OCI-LY3 (cell line): ENCODE measurements at regions not wholly inside any gene's neighbourhood (a gene's known extent, or its start where the extent isn't known, plus 50 kb on each side); places are given as distances from the start of the nearest gene placed in this dataset.

Source experiments
- H2AFZ ChIP-seq: fragments of 200-600, 300-600 bp; shearing (Covaris generic); 2 replicates; pipeline ENCODE4 v1.6.0; 2014; ENCODE audit warnings: antibody characterized with exemption, low read depth, low read length
- H3K27ac ChIP-seq: fragments of 200-600, 300-600 bp; sonication (generic); 2 replicates; pipeline ENCODE4 v1.5.1; 2014; ENCODE audit warnings: mild to moderate bottlenecking, low read length, moderate library complexity, mixed read lengths
- H3K27me3 ChIP-seq: fragments of 200-600, 300-600 bp; sonication (generic); 2 replicates; pipeline ENCODE4 v1.6.1; 2014; ENCODE audit warnings: low read depth, low read length, mixed read lengths
- H3K36me3 ChIP-seq: fragments of 200-600, 300-600 bp; sonication (generic); replicated peaks from 2 replicates; pipeline ENCODE3; 2014; ENCODE audit warnings: low read depth, low read length, mixed read lengths
- H3K4me1 ChIP-seq: fragments of 300-600, 200-600 bp; sonication (generic); 2 replicates; pipeline ENCODE4 v1.6.1; 2014; ENCODE audit warnings: low read length, mixed read lengths
- H3K4me2 ChIP-seq: fragments of 200-600, 300-600 bp; sonication (generic); 2 replicates; pipeline ENCODE4 v1.6.1; 2014; ENCODE audit warnings: low read length, mixed read lengths
- H3K4me3 ChIP-seq: fragments of 300-600, 200-600 bp; sonication (generic); 2 replicates; pipeline ENCODE4 v1.5.1; 2014; ENCODE audit warnings: antibody characterized with exemption, mild to moderate bottlenecking, low read length, moderate library complexity
- H3K79me2 ChIP-seq: fragments of 300-600, 200-600 bp; shearing (Covaris generic); 2 replicates; pipeline ENCODE4 v1.6.1; 2014; ENCODE audit warnings: mild to moderate bottlenecking, low read length, mixed read lengths
- H3K9ac ChIP-seq: fragments of 300-600, 200-600 bp; shearing (Covaris generic); 2 replicates; pipeline ENCODE4 v1.6.0; 2014; ENCODE audit warnings: mild to moderate bottlenecking, low read length, moderate library complexity
- H3K9me3 ChIP-seq: fragments of 200-600, 300-600 bp; shearing (Covaris generic); 2 replicates; pipeline ENCODE4 v1.6.1; 2014; ENCODE audit warnings: low read length, mixed read lengths; ENCODE audit not compliant: insufficient read depth
- H4K20me1 ChIP-seq: fragments of 200-600, 300-600 bp; sonication (generic); 2 replicates; pipeline ENCODE4 v1.6.1; 2016; ENCODE audit warnings: low read length, mixed read lengths; ENCODE audit not compliant: insufficient read depth
- CTCF ChIP-seq: fragments of 200-600, 300-600 bp; sonication (generic); IDR thresholded peaks from 2 replicates; pipeline ENCODE4 v1.5.1; 2014; ENCODE audit warnings: antibody characterized with exemption, low read length, low read depth
- EZH2phosphoT487 ChIP-seq: fragments of 200-600 bp; shearing (Covaris generic); IDR thresholded peaks from 2 replicates; pipeline ENCODE4 v1.6.1; 2018; ENCODE audit warnings: antibody characterized with exemption, mixed run types, low read depth

GRCh38 chr5:73352243-73352642, 96.3 kb downstream of the FOXD1 start:
- no peak overlapping the region for H2AFZ ChIP-seq
- H3K9me3 ChIP-seq: no peaks in the 10 kb centered on the region
- H3K79me2 ChIP-seq: no peaks in the 10 kb centered on the region
- no peaks in the 10 kb centered on the region for H3K36me3 ChIP-seq
- H3K4me3 ChIP-seq: no peak overlapping the region
- no peaks in the 10 kb centered on the region; the same call in 1 of the 2 replicates for H3K27me3 ChIP-seq
- no peaks in the 10 kb centered on the region for H3K4me1 ChIP-seq
- H3K4me2 ChIP-seq: no peak overlapping the region
- no peak overlapping the region for H3K9ac ChIP-seq
- TF ChIP-seq CTCF (no peak), EZH2phosphoT487 (no peak)
- H3K27ac ChIP-seq: no peak overlapping the region
- no peaks in the 10 kb centered on the region for H4K20me1 ChIP-seq

- TF ChIP-seq EZH2phosphoT487 (no peak), CTCF (no peak)
- H2AFZ ChIP-seq: no peak overlapping the region
These were observed 97.0 kb downstream of the FOXD1 start for GRCh38 chr5:73351593-73351992.

DNA sequence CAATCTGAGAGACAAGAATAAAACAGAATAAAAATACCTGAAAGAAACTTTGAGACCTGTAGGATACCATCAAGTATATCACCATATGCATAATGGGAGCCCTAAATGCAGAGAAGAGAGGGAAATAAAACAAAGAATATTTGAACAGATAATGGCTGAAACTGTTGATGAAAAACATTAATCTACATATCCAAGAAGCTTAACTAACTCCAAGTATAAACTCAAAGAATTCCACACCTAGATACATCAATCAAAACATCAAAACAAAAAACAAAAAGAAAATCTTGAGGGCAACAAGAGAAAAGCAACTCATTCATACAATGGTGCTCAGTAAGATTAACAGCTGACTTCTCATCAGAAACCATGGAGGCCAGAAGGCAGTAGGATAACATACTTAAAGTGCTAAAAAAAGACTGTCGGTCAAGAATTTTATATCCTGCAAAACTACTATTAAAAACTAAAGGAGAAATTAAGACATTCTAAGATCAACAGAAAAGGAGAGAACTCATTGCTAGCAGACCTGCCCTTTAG, 101.6 kb downstream of the FOXD1 start:
- H3K36me3 ChIP-seq: no peaks in the 10 kb centered on the region
- H3K27ac ChIP-seq: no peak overlapping the region
- H3K9ac ChIP-seq: no peak overlapping the region
- H3K4me2 ChIP-seq: no peak overlapping the region
- no peaks in the 10 kb centered on the region for H4K20me1 ChIP-seq
- no peak overlapping the region for H3K4me3 ChIP-seq
- no peaks in the 10 kb centered on the region for H3K79me2 ChIP-seq
- H3K27me3 ChIP-seq: 0 out of 2 replicates have a peak, but pooled peaks cover 3% of the 10 kb centered on the region
- H3K4me1 ChIP-seq: no peaks in the 10 kb centered on the region
- TF ChIP-seq CTCF (no peak), EZH2phosphoT487 (no peak)
- H3K9me3 ChIP-seq: peaks cover 5% of the 10 kb centered on the region; the same call in 1 of the 2 replicates
- H2AFZ ChIP-seq: no peak overlapping the region

More at GRCh38 chr5:73351593-73351992, 97.0 kb downstream of the FOXD1 start:
- Histone ChIP-seq H3K4me1 (no peaks in the 10 kb centered on the region), H3K9me3 (peaks cover 5% of the 10 kb centered on the region; the same call in 1 of the 2 replicates), H3K4me2 (no peak overlapping the region), H3K9ac (no peak overlapping the region), H3K79me2 (no peaks in the 10 kb centered on the region), H3K27me3 (no peaks in the 10 kb centered on the region; the same call in 1 of the 2 replicates), H3K27ac (no peak overlapping the region), H3K36me3 (no peaks in the 10 kb centered on the region), H3K4me3 (no peak overlapping the region), H4K20me1 (no peaks in the 10 kb centered on the region)

GRCh38 chr5:73344835-73345234, 103.7 kb downstream of the FOXD1 start:
- Histone ChIP-seq H2AFZ (no peak overlapping the region), H3K27ac (no peak overlapping the region), H3K27me3 (0 out of 2 replicates have a peak, but pooled peaks cover 3% of the 10 kb centered on the region), H3K4me2 (no peak overlapping the region), H4K20me1 (no peaks in the 10 kb centered on the region), H3K79me2 (no peaks in the 10 kb centered on the region), H3K4me3 (no peak overlapping the region), H3K9me3 (peaks cover 5% of the 10 kb centered on the region; the same call in 1 of the 2 replicates), H3K36me3 (no peaks in the 10 kb centered on the region), H3K4me1 (no peaks in the 10 kb centered on the region), H3K9ac (no peak overlapping the region)
- TF ChIP-seq EZH2phosphoT487: no peak
- TF ChIP-seq CTCF: no peak
